HCT116 (cell line): ENCODE measurements at regions not wholly inside any gene's neighbourhood (a gene's known extent, or its start where the extent isn't known, plus 50 kb on each side); places are given as distances from the start of the nearest gene placed in this dataset.

ENCODE experiments used
- ATAC-seq: fragments of 200-7000 bp; cut with Tn5 transposase; 2 replicates; pipeline ENCODE4 v1.9.1; 2020; ENCODE audit warnings: mild to moderate bottlenecking, moderate library complexity
- BruUV-seq: library from RNA; stranded (reverse); fragments of 400-500 nt; replicated peaks from 2 replicates; lab custom pipeline; 2021; lab: Mats Ljungman, UMichigan
- CTCF ChIA-PET: fragments of 300-600 bp; sonication (Branson Sonifier 250); formaldehyde crosslinking; loops from one replicate; lab custom pipeline; 2021; ENCODE audit warnings: antibody characterized with exemption; lab: Charles Lee
- POLR2A ChIA-PET: fragments of 300-600, 350-600 bp; sonication (Branson Sonifier 250); formaldehyde crosslinking; loops from one replicate; lab custom pipeline; 2021; ENCODE audit warnings: antibody characterized with exemption; lab: Charles Lee
- RAD21 ChIA-PET, 2 experiments: fragments of 300-600 bp; sonication (Branson Sonifier 250); formaldehyde crosslinking; loops; one replicate each; lab custom pipeline; 2023; ENCODE audit warnings: low total read pairs in 2 of 2; ENCODE audit not compliant: uncharacterized antibody in 2 of 2, unreplicated experiment in 2 of 2, low non-redundant PET in 1 of 2; lab: Charles Lee
- DNase-seq: peaks from one replicate; pipeline ENCODE4 v3.0.0-alpha.2; 2010; ENCODE audit warnings: low read depth, low spot score
- H2AFZ ChIP-seq: fragments of 200-600 bp; shearing (Covaris generic), sonication (generic); 2 replicates; pipeline ENCODE4 v1.6.1; 2017; ENCODE audit warnings: low read depth, mixed run types, mixed read lengths, antibody characterized with exemption, low read length; ENCODE audit not compliant: poor library complexity, severe bottlenecking
- H3K27ac ChIP-seq: 2 replicates; pipeline ENCODE4 v1.5.1; 2012; ENCODE audit warnings: low read depth, low read length
- H3K27me3 ChIP-seq: fragments of 200-600 bp; sonication (generic); 2 replicates; pipeline ENCODE4 v1.6.1; 2016; ENCODE audit warnings: mixed run types, low read length, mixed read lengths; ENCODE audit not compliant: insufficient read depth
- H3K36me3 ChIP-seq, 2 experiments: fragments of 200-500 bp in 1 of 2; fragments of 200-600 bp in 1 of 2; sonication (Bioruptor generic) in 1 of 2; sonication (generic) in 1 of 2; 2 replicates each; pipeline versions ENCODE4 v1.5.1 to v1.6.1; 2014 to 2016; ENCODE audit warnings: low read length in 2 of 2, inconsistent platforms in 1 of 2, mixed read lengths in 1 of 2, mixed run types in 1 of 2; ENCODE audit not compliant: insufficient read depth in 2 of 2, control insufficient read depth in 1 of 2
- H3K4me1 ChIP-seq, 2 experiments: fragments of 200-600 bp in 1 of 2; sonication (generic) in 1 of 2; 2 replicates each; pipeline versions ENCODE4 v1.5.1 to v1.6.1; 2012 to 2017; ENCODE audit warnings: low read length in 2 of 2, inconsistent platforms in 1 of 2, mild to moderate bottlenecking in 1 of 2, mixed read lengths in 1 of 2, mixed run types in 1 of 2, moderate library complexity in 1 of 2; ENCODE audit not compliant: insufficient read depth in 2 of 2, control insufficient read depth in 1 of 2
- H3K4me2 ChIP-seq: fragments of 200-600 bp; sonication (generic); 2 replicates; pipeline ENCODE4 v1.6.1; 2017; ENCODE audit warnings: mixed run types, low read length, mixed read lengths
- H3K4me3 ChIP-seq, 2 experiments: fragments of 200-600 bp in 1 of 2; sonication (generic) in 1 of 2; replicated peaks in 1 of 2; 2 replicates each; pipeline ENCODE4 v1.5.1; 2011 to 2016; ENCODE audit warnings: low read length in 2 of 2, control low read depth in 1 of 2, low read depth in 1 of 2, mild to moderate bottlenecking in 1 of 2, mixed read lengths in 1 of 2, mixed run types in 1 of 2
- H3K79me2 ChIP-seq: fragments of 200-600 bp; sonication (generic); 2 replicates; pipeline ENCODE4 v1.6.1; 2017; ENCODE audit warnings: mild to moderate bottlenecking, mixed run types, low read length, moderate library complexity, mixed read lengths; ENCODE audit not compliant: insufficient read depth
- H3K9ac ChIP-seq: fragments of 200-600 bp; sonication (generic); 2 replicates; pipeline ENCODE4 v1.6.1; 2016; ENCODE audit warnings: low read length, mixed read lengths
- H3K9me2 ChIP-seq: fragments of 200-600 bp; sonication (generic), shearing (Covaris generic); 2 replicates; pipeline ENCODE4 v1.6.1; 2017; ENCODE audit warnings: mixed run types, mild to moderate bottlenecking, moderate library complexity; ENCODE audit not compliant: insufficient read depth
- H3K9me3 ChIP-seq, 2 experiments: fragments of 200-500 bp in 1 of 2; fragments of 200-600 bp in 1 of 2; sonication (Bioruptor generic) in 1 of 2; sonication (generic) in 1 of 2; 2 replicates each; pipeline ENCODE4 v1.6.1; 2014 to 2017; ENCODE audit warnings: low read length in 2 of 2, mixed read lengths in 2 of 2, inconsistent platforms in 1 of 2, low read depth in 1 of 2, mild to moderate bottlenecking in 1 of 2, mixed run types in 1 of 2, moderate library complexity in 1 of 2; ENCODE audit not compliant: control insufficient read depth in 1 of 2, insufficient read depth in 1 of 2
- H4K20me1 ChIP-seq: fragments of 200-600 bp; sonication (generic), shearing (Covaris generic); 2 replicates; pipeline ENCODE4 v1.6.1; 2017; ENCODE audit warnings: mixed run types, mild to moderate bottlenecking, moderate library complexity; ENCODE audit not compliant: insufficient read depth
- CBX3 ChIP-seq: IDR thresholded peaks from 2 replicates; pipeline ENCODE4 v1.6.1; 2012; ENCODE audit warnings: low read depth
- CEBPB ChIP-seq: IDR thresholded peaks from 2 replicates; pipeline ENCODE4 v1.6.1; 2012; ENCODE audit warnings: low read depth
- ELF1 ChIP-seq: IDR thresholded peaks from 2 replicates; pipeline ENCODE4 v1.6.1; 2012; ENCODE audit warnings: low read depth, borderline replicate concordance
- EZH2 ChIP-seq: fragments of 200-600 bp; sonication (generic); IDR thresholded peaks from 2 replicates; pipeline ENCODE4 v1.6.1; 2017; ENCODE audit warnings: antibody characterized with exemption, mixed run types
- POLR2A ChIP-seq: IDR thresholded peaks from 2 replicates; pipeline ENCODE4 v1.7.0; 2011; ENCODE audit warnings: borderline replicate concordance; ENCODE audit not compliant: insufficient read depth, insufficient read length; ENCODE audit errors: extremely low read depth
- POLR2AphosphoS5 ChIP-seq: IDR thresholded peaks from 2 replicates; pipeline ENCODE4 v1.6.1; 2011; ENCODE audit warnings: mild to moderate bottlenecking, low read depth, low read length, moderate library complexity
- RAD21 ChIP-seq: IDR thresholded peaks from 2 replicates; pipeline ENCODE4 v1.6.1; 2012; ENCODE audit warnings: low read depth, mild to moderate bottlenecking
- ZFX ChIP-seq: fragments of 450-650 bp; IDR thresholded peaks from 2 replicates; pipeline ENCODE4 v1.6.1; 2017
- intact Hi-C: fragments of 100-400 bp; cut with micrococcal nuclease; formaldehyde crosslinking; loops from 2 replicates; pipeline ENCODE4 v1.10.0; 2022
- TF ChIP-seq, protein P1 (sequence below): IDR thresholded peaks from 2 replicates; pipeline ENCODE4 v1.6.1; 2012
- TF ChIP-seq, protein P2 (sequence below): IDR thresholded peaks from 2 replicates; pipeline ENCODE4 v1.6.1; 2011; ENCODE audit warnings: mild to moderate bottlenecking, low read length, moderate library complexity; ENCODE audit not compliant: insufficient replicate concordance; ENCODE audit errors: extremely low read depth

DNA sequence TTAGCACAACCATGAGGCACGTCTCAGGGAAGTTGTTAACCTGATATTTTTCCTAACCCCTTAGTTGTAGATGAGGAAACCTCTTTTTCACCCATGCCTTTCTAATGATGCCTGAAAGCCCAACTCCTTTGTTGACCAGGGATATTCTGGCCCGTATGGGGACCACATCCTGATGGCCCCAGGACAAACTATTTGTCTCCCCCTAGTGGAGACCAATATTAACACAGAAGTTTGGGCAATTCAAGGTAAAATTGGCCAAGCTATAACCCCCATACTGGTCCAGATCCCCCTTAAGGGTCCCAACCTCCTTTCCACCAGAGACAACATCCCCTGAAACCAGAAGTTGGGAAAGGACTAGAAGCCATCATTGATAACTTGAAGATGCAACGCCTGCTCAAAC is 893.3 kb downstream of the SORCS1 start:
- Histone ChIP-seq H3K4me3 (no peak overlapping the region), H4K20me1 (no peaks in the 10 kb centered on the region), H3K9me2 (no peaks in the 10 kb centered on the region), H3K4me1 (no peaks in the 10 kb centered on the region), H3K79me2 (no peaks in the 10 kb centered on the region), H3K9ac (no peak overlapping the region), H2AFZ (no peak overlapping the region), H3K36me3 (no peaks in the 10 kb centered on the region), H3K27me3 (no peaks in the 10 kb centered on the region), H3K27ac (no peak overlapping the region), H3K9me3 (peaks cover 11 to 29% of the 10 kb centered on the region in 2 experiments; a peak in 2 of 4 replicates), H3K4me2 (no peak overlapping the region)
- ATAC-seq (no peak), DNase-seq (no peak)
- ChIA-PET POLR2A (no interaction called here), CTCF (no interaction called here), RAD21 (no interaction called here)
- BruUV-seq = no TSS peak
- no peak for TF ChIP-seq POLR2AphosphoS5
- no peak for TF ChIP-seq ELF1
- no peak for TF ChIP-seq CBX3
- no peak for TF ChIP-seq EZH2
- no peak for TF ChIP-seq POLR2A
- no peak for TF ChIP-seq CEBPB
- no peak for TF ChIP-seq RAD21
- TF ChIP-seq, protein P1, sequence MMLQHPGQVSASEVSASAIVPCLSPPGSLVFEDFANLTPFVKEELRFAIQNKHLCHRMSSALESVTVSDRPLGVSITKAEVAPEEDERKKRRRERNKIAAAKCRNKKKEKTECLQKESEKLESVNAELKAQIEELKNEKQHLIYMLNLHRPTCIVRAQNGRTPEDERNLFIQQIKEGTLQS = no peak
- TF ChIP-seq, protein P2, sequence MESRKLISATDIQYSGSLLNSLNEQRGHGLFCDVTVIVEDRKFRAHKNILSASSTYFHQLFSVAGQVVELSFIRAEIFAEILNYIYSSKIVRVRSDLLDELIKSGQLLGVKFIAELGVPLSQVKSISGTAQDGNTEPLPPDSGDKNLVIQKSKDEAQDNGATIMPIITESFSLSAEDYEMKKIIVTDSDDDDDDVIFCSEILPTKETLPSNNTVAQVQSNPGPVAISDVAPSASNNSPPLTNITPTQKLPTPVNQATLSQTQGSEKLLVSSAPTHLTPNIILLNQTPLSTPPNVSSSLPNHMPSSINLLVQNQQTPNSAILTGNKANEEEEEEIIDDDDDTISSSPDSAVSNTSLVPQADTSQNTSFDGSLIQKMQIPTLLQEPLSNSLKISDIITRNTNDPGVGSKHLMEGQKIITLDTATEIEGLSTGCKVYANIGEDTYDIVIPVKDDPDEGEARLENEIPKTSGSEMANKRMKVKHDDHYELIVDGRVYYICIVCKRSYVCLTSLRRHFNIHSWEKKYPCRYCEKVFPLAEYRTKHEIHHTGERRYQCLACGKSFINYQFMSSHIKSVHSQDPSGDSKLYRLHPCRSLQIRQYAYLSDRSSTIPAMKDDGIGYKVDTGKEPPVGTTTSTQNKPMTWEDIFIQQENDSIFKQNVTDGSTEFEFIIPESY = no peak
- no peak for TF ChIP-seq ZFX
- intact Hi-C loops = no loop called here
